BLaER1 treated with 17β-estradiol and CSF1 and Interleukin-3, amounts not matched to agents 10 nM and 100 nM (cell line): ENCODE measurements at regions not wholly inside any gene's neighbourhood (a gene's known extent, or its start where the extent isn't known, plus 50 kb on each side); places are given as distances from the start of the nearest gene placed in this dataset.
"Not testable (repeated sequence)": the region's sequence is repeated elsewhere in the genome, so short reads cannot be mapped to it uniquely, and the experiment has no call there.

ENCODE experiments used
- H3K27ac ChIP-seq, 11 experiments: shearing (Covaris generic); formaldehyde crosslinking; 2 replicates each; pipeline ENCODE4 v1.8.1; 2022
- H3K27me3 ChIP-seq, 11 experiments: shearing (Covaris generic); formaldehyde crosslinking; 2 replicates each; pipeline ENCODE4 v1.8.1; 2022
- H3K36me3 ChIP-seq, 11 experiments: shearing (Covaris generic); formaldehyde crosslinking; 2 replicates each; pipeline ENCODE4 v1.8.1; 2022
- H3K4me1 ChIP-seq, 10 experiments: shearing (Covaris generic); formaldehyde crosslinking; 2 replicates each; pipeline ENCODE4 v1.8.1; 2022
- H3K4me2 ChIP-seq, 11 experiments: shearing (Covaris generic); formaldehyde crosslinking; 2 replicates each; pipeline ENCODE4 v1.8.1; 2022
- H3K4me3 ChIP-seq, 10 experiments: shearing (Covaris generic); formaldehyde crosslinking; 2 replicates each; pipeline ENCODE4 v1.8.1; 2022
- H3K9ac ChIP-seq, 11 experiments: shearing (Covaris generic); formaldehyde crosslinking; 2 replicates each; pipeline ENCODE4 v1.8.1; 2022
- H3K9me3 ChIP-seq, 11 experiments: shearing (Covaris generic); formaldehyde crosslinking; replicated peaks in 1 of 11; 2 replicates each; pipeline ENCODE4 v1.8.1; 2022
- H4K20me1 ChIP-seq, 11 experiments: shearing (Covaris generic); formaldehyde crosslinking; 2 replicates each; pipeline ENCODE4 v1.8.1; 2022
- Cebpa-rat ChIP-seq, 11 experiments: shearing (Covaris generic); IDR thresholded peaks; 2 replicates each; pipeline ENCODE4 v1.8.1; 2022

- Histone ChIP-seq H3K9me3 (0 out of 22 replicates have a peak, but pooled peaks cover 0 to 6% (median 0%) of the 10 kb centered on the region in 11 experiments), H3K36me3 (no peaks in the 10 kb centered on the region), H3K27me3 (peaks cover 63 to 100% (median 95%) of the 10 kb centered on the region in 11 experiments), H3K4me1 (peaks cover 0 to 5% (median 0%) of the 10 kb centered on the region in 10 experiments; a peak in 1 of 20 replicates), H3K4me3 (no peak overlapping the region), H3K4me2 (no peak overlapping the region), H3K9ac (no peak overlapping the region), H3K27ac (no peak overlapping the region), H4K20me1 (no peaks in the 10 kb centered on the region)
- TF ChIP-seq Cebpa-rat (IDR thresholded peaks at IDR 0.05), result no peak
Observed at GRCh38 chrX:115392871-115393270, 103.4 kb downstream of the LUZP4 start.

GRCh38 chrX:115393271-115393670 lies 103.8 kb downstream of the LUZP4 start:
- Histone ChIP-seq H3K27me3 (peaks cover 63 to 100% (median 95%) of the 10 kb centered on the region in 11 experiments), H3K36me3 (no peaks in the 10 kb centered on the region), H3K4me2 (no peak overlapping the region), H4K20me1 (no peaks in the 10 kb centered on the region), H3K9me3 (0 out of 22 replicates have a peak, but pooled peaks cover 0 to 6% (median 0%) of the 10 kb centered on the region in 11 experiments), H3K4me3 (no peak overlapping the region), H3K4me1 (peaks cover 0 to 5% (median 0%) of the 10 kb centered on the region in 10 experiments; a peak in 1 of 20 replicates), H3K27ac (no peak overlapping the region), H3K9ac (no peak overlapping the region)
- no peak for TF ChIP-seq Cebpa-rat (IDR thresholded peaks at IDR 0.05)

DNA sequence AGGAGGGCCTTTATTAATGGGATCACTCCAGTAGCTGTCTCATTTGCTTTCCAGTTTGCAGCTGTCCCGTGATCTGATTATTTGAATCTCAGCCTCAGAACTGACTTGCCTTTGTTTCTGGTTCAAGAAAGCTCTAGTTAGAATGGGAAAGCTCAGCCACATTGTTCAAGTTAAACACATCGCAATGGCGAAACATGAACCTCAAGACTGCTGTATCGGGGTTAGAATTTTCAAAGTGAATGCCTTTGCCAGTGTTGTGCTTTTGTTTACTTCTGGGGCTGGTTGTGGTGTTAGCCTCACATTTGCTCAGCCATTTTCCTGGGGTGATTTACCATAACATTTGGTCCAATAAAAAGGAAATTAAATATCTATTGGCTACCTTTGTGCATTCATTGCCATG lies 105.3 kb downstream of the LUZP4 start:
- not testable (repeated sequence) for H3K9ac ChIP-seq, H3K27ac ChIP-seq, H3K4me2 ChIP-seq, H4K20me1 ChIP-seq, H3K4me1 ChIP-seq, H3K9me3 ChIP-seq, H3K36me3 ChIP-seq, H3K4me3 ChIP-seq
- H3K27me3 ChIP-seq, result peaks cover 65 to 100% (median 96%) of the 10 kb centered on the region in 11 experiments

GRCh38 chrX:115399306-115399705 lies 109.8 kb downstream of the LUZP4 start:
- Histone ChIP-seq H3K4me2 (no peak overlapping the region), H3K36me3 (no peaks in the 10 kb centered on the region), H3K4me1 (no peaks in the 10 kb centered on the region), H3K27ac (no peak overlapping the region), H4K20me1 (no peaks in the 10 kb centered on the region), H3K27me3 (peaks cover 44 to 82% (median 80%) of the 10 kb centered on the region in 11 experiments), H3K9ac (no peak overlapping the region), H3K4me3 (no peak overlapping the region), H3K9me3 (peaks cover 0 to 6% (median 0%) of the 10 kb centered on the region in 11 experiments; a peak in 4 of 22 replicates)
- TF ChIP-seq Cebpa-rat (IDR thresholded peaks at IDR 0.05), result no peak

DNA sequence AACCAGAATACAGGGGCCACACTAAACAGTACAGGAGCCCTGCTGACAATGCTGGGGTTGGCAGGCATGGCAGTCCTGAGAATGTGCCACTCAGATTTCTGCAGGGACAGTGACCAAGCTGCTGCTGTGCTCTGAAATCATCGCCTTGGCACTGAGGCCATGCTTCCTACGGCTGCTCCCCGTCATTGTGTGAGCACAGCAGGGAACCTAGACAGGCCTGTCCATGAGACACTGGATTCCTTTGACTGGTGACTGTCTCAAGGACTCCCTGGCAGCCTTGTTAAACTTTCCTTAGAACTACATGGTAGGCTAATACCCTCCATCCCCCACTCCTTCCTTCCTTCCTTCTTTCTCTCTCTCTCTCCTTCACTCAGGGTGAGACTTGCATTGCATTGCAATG lies 111.4 kb downstream of the LUZP4 start:
- Histone ChIP-seq H3K4me1 (no peaks in the 10 kb centered on the region), H3K9me3 (peaks cover 0 to 5% (median 0%) of the 10 kb centered on the region in 11 experiments; a peak in 4 of 22 replicates), H4K20me1 (no peaks in the 10 kb centered on the region), H3K4me2 (no peak overlapping the region), H3K9ac (no peak overlapping the region), H3K27ac (no peak overlapping the region), H3K27me3 (peaks cover 42 to 72% (median 68%) of the 10 kb centered on the region in 11 experiments), H3K36me3 (no peaks in the 10 kb centered on the region), H3K4me3 (no peak overlapping the region)
- no peak for TF ChIP-seq Cebpa-rat (IDR thresholded peaks at IDR 0.05)

DNA sequence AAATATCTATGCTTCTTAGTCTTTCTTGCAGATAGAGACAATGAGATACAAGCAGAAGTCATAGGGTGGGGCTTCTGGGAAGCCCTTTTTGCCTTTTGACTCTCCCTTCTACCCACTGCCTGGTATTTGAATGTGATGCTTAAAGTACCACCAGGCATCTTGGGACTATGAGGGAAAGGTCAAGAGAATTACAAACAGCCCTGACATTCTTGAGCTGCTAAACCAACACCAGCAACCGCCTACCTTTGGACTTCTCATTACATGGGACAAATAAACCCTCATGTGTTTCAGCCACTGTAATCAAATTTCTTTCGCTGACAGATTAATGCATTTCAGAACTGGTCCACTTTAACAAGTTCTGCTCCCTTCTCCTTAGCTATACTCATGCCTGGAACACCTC lies 112.8 kb downstream of the LUZP4 start:
- TF ChIP-seq Cebpa-rat (IDR thresholded peaks at IDR 0.05), result no peak
- H3K27me3 ChIP-seq, result peaks cover 42 to 72% (median 68%) of the 10 kb centered on the region in 11 experiments
- H3K4me2 ChIP-seq, result no peak overlapping the region
- no peak overlapping the region for H3K9ac ChIP-seq
- no peaks in the 10 kb centered on the region for H3K4me1 ChIP-seq
- no peak overlapping the region for H3K4me3 ChIP-seq
- no peaks in the 10 kb centered on the region for H3K36me3 ChIP-seq
- H4K20me1 ChIP-seq, result no peaks in the 10 kb centered on the region
- H3K9me3 ChIP-seq, result peaks cover 0 to 5% (median 0%) of the 10 kb centered on the region in 11 experiments; a peak in 4 of 22 replicates
- no peak overlapping the region for H3K27ac ChIP-seq

DNA sequence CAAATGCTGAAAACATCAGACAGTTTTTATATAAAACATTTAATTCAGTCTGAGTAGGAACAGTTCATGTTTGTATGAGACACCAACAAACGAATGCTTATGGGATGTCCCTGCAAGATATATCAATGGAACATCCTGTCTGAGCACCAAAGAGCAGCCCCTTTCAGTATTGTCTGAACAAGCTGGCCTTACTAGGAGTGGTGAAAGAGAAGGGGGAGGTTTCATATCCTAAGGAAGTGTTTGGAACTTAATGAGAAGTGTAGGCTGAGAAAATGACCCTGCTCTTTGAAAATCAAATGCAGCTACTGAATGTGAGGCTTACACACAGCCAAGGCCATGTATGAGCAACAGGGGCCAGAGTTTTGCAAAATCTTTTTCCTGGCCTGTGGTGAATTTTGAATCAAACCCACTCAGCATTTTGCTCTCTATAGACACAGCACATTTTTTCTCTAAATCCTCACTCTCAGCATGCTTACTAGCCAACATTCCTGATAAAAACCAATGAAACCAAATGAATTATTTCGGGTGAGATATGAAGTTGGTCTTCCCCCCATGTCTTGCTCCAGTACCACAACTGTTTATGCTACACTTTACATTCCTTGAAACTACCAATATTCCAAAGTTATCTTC lies 119.4 kb downstream of the LUZP4 start:
- no peaks in the 10 kb centered on the region for H4K20me1 ChIP-seq
- no peak for TF ChIP-seq Cebpa-rat (IDR thresholded peaks at IDR 0.05)
- H3K4me3 ChIP-seq, result no peak overlapping the region
- H3K36me3 ChIP-seq, result no peaks in the 10 kb centered on the region
- H3K27ac ChIP-seq, result no peak overlapping the region
- H3K4me2 ChIP-seq, result no peak overlapping the region
- no peaks in the 10 kb centered on the region for H3K4me1 ChIP-seq
- peaks cover 60 to 85% (median 80%) of the 10 kb centered on the region in 11 experiments for H3K27me3 ChIP-seq
- H3K9me3 ChIP-seq, result no peaks in the 10 kb centered on the region
- no peak overlapping the region for H3K9ac ChIP-seq

- H3K27ac ChIP-seq, result no peak overlapping the region
- H3K4me2 ChIP-seq, result no peak overlapping the region
- H3K36me3 ChIP-seq, result no peaks in the 10 kb centered on the region
- H3K4me3 ChIP-seq, result no peak overlapping the region
- no peaks in the 10 kb centered on the region for H3K4me1 ChIP-seq
- H3K27me3 ChIP-seq, result peaks cover 60 to 91% (median 83%) of the 10 kb centered on the region in 11 experiments
- no peak overlapping the region for H3K9ac ChIP-seq
- TF ChIP-seq Cebpa-rat (IDR thresholded peaks at IDR 0.05), result no peak
- no peaks in the 10 kb centered on the region for H4K20me1 ChIP-seq
- no peaks in the 10 kb centered on the region for H3K9me3 ChIP-seq
Observed at GRCh38 chrX:115409551-115409950, 120.0 kb downstream of the LUZP4 start.

DNA sequence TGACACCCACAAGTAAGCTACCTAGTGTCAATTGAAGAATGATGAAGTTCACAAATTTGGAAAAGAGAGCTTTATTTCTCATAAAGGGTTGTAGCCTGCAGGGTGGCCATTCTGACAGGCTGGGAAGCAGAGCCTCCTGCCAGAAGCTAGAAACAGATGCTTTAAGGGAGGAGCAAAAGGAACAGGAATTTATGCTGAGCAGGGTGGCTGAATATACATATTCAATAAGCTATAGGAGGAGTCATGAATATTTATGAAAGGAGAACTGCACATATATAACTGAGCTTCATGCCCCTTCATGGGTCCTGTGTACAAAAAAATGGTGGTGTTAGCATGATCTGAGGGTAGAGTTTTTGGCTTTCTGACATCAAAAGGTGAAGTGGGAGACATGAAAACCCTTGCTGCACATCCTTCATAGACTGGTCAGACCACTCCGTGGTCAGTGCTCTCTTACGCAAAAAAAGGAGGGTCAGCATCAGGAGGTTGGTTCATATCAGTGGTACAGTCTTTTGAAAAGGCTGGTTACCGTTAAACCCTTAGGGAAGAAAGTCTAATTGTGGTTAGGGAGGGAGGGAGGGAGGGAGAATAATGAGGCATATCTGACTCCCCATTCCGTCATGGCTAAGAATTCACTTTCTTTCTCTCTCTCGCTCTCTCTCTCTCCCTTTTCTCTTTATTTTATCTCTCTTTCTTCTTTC lies 121.4 kb downstream of the LUZP4 start:
- H3K36me3 ChIP-seq, result no peaks in the 10 kb centered on the region
- H3K9me3 ChIP-seq, result no peaks in the 10 kb centered on the region
- no peak for TF ChIP-seq Cebpa-rat (IDR thresholded peaks at IDR 0.05)
- no peaks in the 10 kb centered on the region for H3K4me1 ChIP-seq
- no peak overlapping the region for H3K4me2 ChIP-seq
- no peak overlapping the region for H3K4me3 ChIP-seq
- H3K9ac ChIP-seq, result no peak overlapping the region
- H3K27me3 ChIP-seq, result peaks cover 71 to 98% (median 92%) of the 10 kb centered on the region in 11 experiments
- no peaks in the 10 kb centered on the region for H4K20me1 ChIP-seq
- H3K27ac ChIP-seq, result no peak overlapping the region
